IMR-90 (cell line): ENCODE measurements at regions not wholly inside any gene's neighbourhood (a gene's known extent, or its start where the extent isn't known, plus 50 kb on each side); places are given as distances from the start of the nearest gene placed in this dataset.
"Not testable (repeated sequence)": the region's sequence is repeated elsewhere in the genome, so short reads cannot be mapped to it uniquely, and the experiment has no call there.

Source experiments
- ATAC-seq: fragments of 200-7000 bp; cut with Tn5 transposase; 2 replicates; pipeline ENCODE4 v1.9.1; 2020; ENCODE audit warnings: low read depth, mild to moderate bottlenecking, moderate library complexity
- BruUV-seq: library from RNA; stranded (reverse); fragments of 400-500 nt; replicated peaks from 2 replicates; lab custom pipeline; 2021; lab: Mats Ljungman, UMichigan
- CTCF ChIA-PET: fragments of 300-600 bp; formaldehyde crosslinking; extraction: SDS; loops from one replicate; lab custom pipeline; 2021; ENCODE audit warnings: antibody characterized with exemption; lab: Yijun Ruan, JAX
- POLR2A ChIA-PET: fragments of 300-600 bp; sonication (Branson Sonifier 250); formaldehyde crosslinking; loops from one replicate; lab custom pipeline; 2022; ENCODE audit warnings: antibody characterized with exemption; ENCODE audit not compliant: unreplicated experiment; lab: Charles Lee
- DNase-seq: peaks from one replicate; pipeline ENCODE4 v3.0.0; 2013
- H2AFZ ChIP-seq: replicated peaks from 2 replicates; pipeline ENCODE3; 2013; ENCODE audit warnings: low read length, mild to moderate bottlenecking; ENCODE audit not compliant: poor library complexity
- H2AK5ac ChIP-seq: 2 replicates; pipeline ENCODE4 v1.6.1; 2013; ENCODE audit warnings: low read depth, low read length, inconsistent platforms
- H2AK9ac ChIP-seq: replicated peaks from 2 replicates; pipeline ENCODE3; 2013; ENCODE audit warnings: mild to moderate bottlenecking, low read depth, low read length, moderate library complexity; ENCODE audit not compliant: poor library complexity
- H2BK120ac ChIP-seq: 2 replicates; pipeline ENCODE4 v1.6.1; 2013; ENCODE audit warnings: low read depth, low read length, inconsistent platforms
- H2BK15ac ChIP-seq: 3 replicates; pipeline ENCODE4 v1.6.1; 2013; ENCODE audit warnings: low read depth, low read length, inconsistent platforms
- H2BK20ac ChIP-seq: 2 replicates; pipeline ENCODE4 v1.6.1; 2013; ENCODE audit warnings: low read depth, mild to moderate bottlenecking, inconsistent platforms, low read length, moderate library complexity
- H2BK5ac ChIP-seq: 2 replicates; pipeline ENCODE4 v1.6.1; 2013; ENCODE audit warnings: mild to moderate bottlenecking, low read depth, low read length, inconsistent platforms; ENCODE audit not compliant: poor library complexity, severe bottlenecking
- H3K14ac ChIP-seq: replicated peaks from 2 replicates; pipeline ENCODE4 v1.6.1; 2013; ENCODE audit warnings: low read depth, low read length, inconsistent platforms
- H3K18ac ChIP-seq: 2 replicates; pipeline ENCODE4 v1.6.1; 2013; ENCODE audit warnings: low read depth, low read length, control low read depth
- H3K23ac ChIP-seq: 2 replicates; pipeline ENCODE4 v1.6.1; 2013; ENCODE audit warnings: low read depth, low read length, inconsistent platforms
- H3K27ac ChIP-seq: 2 replicates; pipeline ENCODE4 v1.5.1; 2013; ENCODE audit warnings: mild to moderate bottlenecking, control low read depth, low read length; ENCODE audit not compliant: insufficient read depth
- H3K27me3 ChIP-seq: 2 replicates; pipeline ENCODE4 v1.6.1; 2013; ENCODE audit warnings: low read length; ENCODE audit not compliant: control insufficient read depth, insufficient read depth
- H3K36me3 ChIP-seq: 2 replicates; pipeline ENCODE4 v1.6.1; 2013; ENCODE audit warnings: low read length, mixed read lengths; ENCODE audit not compliant: control insufficient read depth, insufficient read depth
- H3K4ac ChIP-seq: 2 replicates; pipeline ENCODE4 v1.6.1; 2013; ENCODE audit warnings: low read depth, low read length, inconsistent platforms
- H3K4me1 ChIP-seq: 2 replicates; pipeline ENCODE4 v1.6.1; 2013; ENCODE audit warnings: low read length, mixed read lengths; ENCODE audit not compliant: control insufficient read depth, insufficient read depth
- H3K4me2 ChIP-seq: 2 replicates; pipeline ENCODE4 v1.6.1; 2013; ENCODE audit warnings: low read depth, mild to moderate bottlenecking, control low read depth, low read length, moderate library complexity
- H3K4me3 ChIP-seq: 2 replicates; pipeline ENCODE4 v1.5.1; 2013; ENCODE audit warnings: low read depth, mild to moderate bottlenecking, control low read depth, low read length, moderate library complexity; ENCODE audit not compliant: insufficient read depth
- H3K56ac ChIP-seq: 2 replicates; pipeline ENCODE4 v1.6.1; 2013; ENCODE audit warnings: low read length, inconsistent platforms; ENCODE audit not compliant: insufficient read depth; ENCODE audit errors: extremely low read depth
- H3K79me1 ChIP-seq, 2 experiments: 2 replicates each; pipeline ENCODE4 v1.6.1; 2013; ENCODE audit warnings: low read length in 2 of 2, inconsistent platforms in 1 of 2, low read depth in 1 of 2
- H3K9ac ChIP-seq: 2 replicates; pipeline ENCODE4 v1.6.1; 2013; ENCODE audit warnings: low read depth, low read length, control low read depth
- H3K9me1 ChIP-seq: 2 replicates; pipeline ENCODE4 v1.6.1; 2013; ENCODE audit warnings: low read length, inconsistent platforms; ENCODE audit not compliant: insufficient read depth
- H3K9me3 ChIP-seq: 2 replicates; pipeline ENCODE4 v1.6.1; 2013; ENCODE audit warnings: low read length; ENCODE audit not compliant: control insufficient read depth, insufficient read depth
- H4K20me1 ChIP-seq: 2 replicates; pipeline ENCODE4 v1.6.1; 2013; ENCODE audit warnings: low read length, inconsistent platforms; ENCODE audit not compliant: insufficient read depth
- H4K5ac ChIP-seq: 2 replicates; pipeline ENCODE4 v1.6.1; 2013; ENCODE audit warnings: mild to moderate bottlenecking, low read depth, low read length, control low read depth
- H4K8ac ChIP-seq, 2 experiments: 2 replicates each; pipeline ENCODE4 v1.6.1; 2013; ENCODE audit warnings: low read depth in 2 of 2, low read length in 2 of 2, control low read depth in 1 of 2, inconsistent platforms in 1 of 2
- H4K91ac ChIP-seq: 2 replicates; pipeline ENCODE4 v1.6.1; 2013; ENCODE audit warnings: low read depth, low read length, inconsistent platforms; ENCODE audit not compliant: insufficient read depth
- WGBS, 2 experiments: methylation state at CpG; one replicate each; pipeline versions ENCODE4 v1.1.5 to v1.1.7; 2013; ENCODE audit warnings: missing lambda C conversion rate in 2 of 2; ENCODE audit not compliant: insufficient read length in 1 of 2; ENCODE audit errors: extremely low coverage in 2 of 2; 5-methylcytosine and 5-hydroxymethylcytosine counted together
- dilution Hi-C: fragments of 300-500 bp; cut with HindIII; formaldehyde crosslinking; loops from one replicate; pipeline ENCODE4 v1.14.3; 2018; ENCODE audit warnings: low sequenced_read_pairs; ENCODE audit not compliant: unreplicated experiment
- in situ Hi-C: fragments of 300-500 bp; cut with MboI; formaldehyde crosslinking; loops from 3 replicates; pipeline ENCODE4 v1.14.3; 2019; ENCODE audit warnings: low sequenced_read_pairs, inconsistent platforms, mixed read lengths
- intact Hi-C: fragments of 100-400 bp; cut with micrococcal nuclease; formaldehyde crosslinking; loops from 2 replicates; pipeline ENCODE4 v1.10.0; 2022

- peaks cover 39% of the 10 kb centered on the region for H3K27me3 ChIP-seq
- dilution Hi-C loops, H3K18ac ChIP-seq, H3K4me3 ChIP-seq, H4K91ac ChIP-seq, H4K8ac ChIP-seq, H3K79me1 ChIP-seq, H3K4me2 ChIP-seq, H4K5ac ChIP-seq, H3K14ac ChIP-seq, CTCF ChIA-PET, H2AFZ ChIP-seq, intact Hi-C loops, H3K27ac ChIP-seq, H4K20me1 ChIP-seq, H2BK120ac ChIP-seq, H3K4me1 ChIP-seq, H2BK20ac ChIP-seq, ATAC-seq, DNase-seq, H3K9me1 ChIP-seq, POLR2A ChIA-PET, H2AK5ac ChIP-seq, H3K23ac ChIP-seq, H2BK15ac ChIP-seq, H3K4ac ChIP-seq, H2AK9ac ChIP-seq, H3K56ac ChIP-seq, H3K9me3 ChIP-seq, BruUV-seq, H3K9ac ChIP-seq, H3K36me3 ChIP-seq, H2BK5ac ChIP-seq: not testable (repeated sequence)
- 82% methylated on average over 4 of the region's 20 CpGs; no CpG with 5 or more reads in 1 of the 2 experiments for WGBS, 2 experiments
- in situ Hi-C loops, result loop anchor here (10.0 kb wide), 2 partner anchors 107 to 267 kb away; no protein-coding TSS in a partner anchor
Measured at GRCh38 chr22:45091875-45092274, 71.8 kb upstream of the NUP50 start.
